Keratinocyte (primary cell): ENCODE measurements at regions not wholly inside any gene's neighbourhood (a gene's known extent, or its start where the extent isn't known, plus 50 kb on each side); places are given as distances from the start of the nearest gene placed in this dataset.

Experiments
- DNase-seq: peaks from one replicate; pipeline ENCODE4 v3.0.0-alpha.2; 2011; ENCODE audit warnings: low read depth, missing footprints, low spot score
- FAIRE-seq: peaks from 2 replicates; lab custom pipeline; 2011; peaks lifted over from hg19 to GRCh38; lab: Jason Lieb, UNC
- H2AFZ ChIP-seq: 2 replicates; pipeline ENCODE4 v1.6.0; 2012; ENCODE audit warnings: low read length, control low read depth, inconsistent platforms; ENCODE audit not compliant: control insufficient read depth
- H3K27ac ChIP-seq: 2 replicates; pipeline ENCODE4 v1.5.1; 2011; ENCODE audit warnings: low read length; ENCODE audit not compliant: control insufficient read depth, insufficient read depth
- H3K27me3 ChIP-seq: 3 replicates; pipeline ENCODE4 v1.6.0; 2011; ENCODE audit warnings: low read length; ENCODE audit not compliant: control insufficient read depth, insufficient read depth; ENCODE audit errors: extremely low read depth
- H3K36me3 ChIP-seq, 2 experiments: 2 replicates in 1 of 2; 3 replicates in 1 of 2; pipeline ENCODE4 v1.5.1; 2011; ENCODE audit warnings: low read length in 2 of 2, mild to moderate bottlenecking in 1 of 2; ENCODE audit not compliant: control insufficient read depth in 2 of 2, insufficient read depth in 2 of 2; ENCODE audit errors: extremely low read depth in 1 of 2
- H3K4me1 ChIP-seq: 3 replicates; pipeline ENCODE4 v1.5.1; 2011; ENCODE audit warnings: low read length; ENCODE audit not compliant: control insufficient read depth, insufficient read depth; ENCODE audit errors: extremely low read depth
- H3K4me2 ChIP-seq: 3 replicates; pipeline ENCODE4 v1.6.0; 2011; ENCODE audit warnings: low read depth, low read length; ENCODE audit not compliant: control insufficient read depth, insufficient read depth; ENCODE audit errors: extremely low read depth
- H3K4me3 ChIP-seq, 3 experiments: fragments of 200-600 bp in 1 of 3; sonication (generic) in 1 of 3; 2 replicates in 2 of 3; 3 replicates in 1 of 3; pipeline ENCODE4 v1.5.1; 2011 to 2016; ENCODE audit warnings: low read length in 3 of 3, mild to moderate bottlenecking in 3 of 3, control low read depth in 2 of 3, inconsistent platforms in 1 of 3, low read depth in 1 of 3, mixed read lengths in 1 of 3, mixed run types in 1 of 3, moderate library complexity in 1 of 3; ENCODE audit not compliant: control insufficient read depth in 2 of 3, insufficient read depth in 2 of 3; ENCODE audit errors: extremely low read depth in 1 of 3
- H3K79me2 ChIP-seq: 2 replicates; pipeline ENCODE4 v1.6.0; 2012; ENCODE audit warnings: low read length; ENCODE audit not compliant: control insufficient read depth, insufficient read depth
- H3K9ac ChIP-seq: 3 replicates; pipeline ENCODE4 v1.6.0; 2011; ENCODE audit warnings: low read length; ENCODE audit not compliant: control insufficient read depth, insufficient read depth; ENCODE audit errors: extremely low read depth
- H3K9me1 ChIP-seq: 3 replicates; pipeline ENCODE4 v1.6.0; 2011; ENCODE audit warnings: low read length; ENCODE audit not compliant: control insufficient read depth, insufficient read depth; ENCODE audit errors: extremely low read depth
- H3K9me3 ChIP-seq: 2 replicates; pipeline ENCODE4 v1.5.1; 2012; ENCODE audit warnings: low read depth, low read length; ENCODE audit not compliant: control insufficient read depth
- H4K20me1 ChIP-seq: 3 replicates; pipeline ENCODE4 v1.6.0; 2011; ENCODE audit warnings: low read length; ENCODE audit not compliant: control insufficient read depth, insufficient read depth; ENCODE audit errors: extremely low read depth
- EZH2 ChIP-seq: IDR thresholded peaks from one replicate; pipeline ENCODE4 v1.6.1; 2012; ENCODE audit warnings: inconsistent platforms, mild to moderate bottlenecking, low read length, moderate library complexity
- dilution Hi-C: fragments of 300-500 bp; cut with MboI; formaldehyde crosslinking; loops from one replicate; pipeline ENCODE4 v1.7.0; 2020; ENCODE audit warnings: low sequenced_read_pairs; ENCODE audit not compliant: extremely low pct_ligation_motif_present
- TF ChIP-seq, protein P1 (sequence below), 3 experiments: IDR thresholded peaks in 1 of 3; conservative IDR thresholded peaks in 1 of 3; optimal IDR thresholded peaks in 1 of 3; 2 replicates in 2 of 3; 3 replicates in 1 of 3; pipeline versions ENCODE3 to v1.5.1; 2011; ENCODE audit warnings: low read length in 3 of 3, mild to moderate bottlenecking in 3 of 3, moderate library complexity in 2 of 3, control low read depth in 1 of 3, inconsistent platforms in 1 of 3; ENCODE audit not compliant: insufficient read depth in 2 of 3; ENCODE audit errors: extremely low read depth in 1 of 3

DNA sequence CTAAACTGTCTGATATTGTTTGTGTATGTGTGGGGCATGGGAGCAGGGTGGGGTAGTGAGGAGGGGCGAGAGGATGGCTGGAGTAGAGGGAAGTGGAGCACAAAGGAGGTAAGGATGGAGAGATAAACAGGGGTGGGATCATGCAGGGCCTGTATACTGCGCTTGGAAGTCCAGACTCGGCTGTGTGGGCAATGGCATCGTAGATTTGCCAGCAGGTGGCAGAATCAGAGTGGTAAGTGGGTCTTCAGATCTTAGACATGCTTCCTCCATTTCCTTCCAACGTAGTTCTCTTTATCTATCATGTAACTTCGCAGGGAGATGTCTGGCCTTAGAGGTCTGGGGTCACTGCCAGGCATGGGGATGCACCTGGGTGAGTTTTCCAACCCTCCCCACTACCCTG, 155.5 kb downstream of the PDGFRA start:
- FAIRE-seq (peak; percentile 34), DNase-seq (no peak)
- Histone ChIP-seq H2AFZ (no peak overlapping the region), H3K4me1 (no peaks in the 10 kb centered on the region), H3K9me1 (no peaks in the 10 kb centered on the region), H3K9me3 (no peaks in the 10 kb centered on the region), H3K79me2 (no peaks in the 10 kb centered on the region), H3K36me3 (no peaks in the 10 kb centered on the region), H4K20me1 (no peaks in the 10 kb centered on the region), H3K27me3 (no peaks in the 10 kb centered on the region), H3K27ac (no peak overlapping the region), H3K4me3 (no peak overlapping the region), H3K9ac (no peak overlapping the region), H3K4me2 (no peak overlapping the region)
- no peak for TF ChIP-seq EZH2
- TF ChIP-seq, protein P1, sequence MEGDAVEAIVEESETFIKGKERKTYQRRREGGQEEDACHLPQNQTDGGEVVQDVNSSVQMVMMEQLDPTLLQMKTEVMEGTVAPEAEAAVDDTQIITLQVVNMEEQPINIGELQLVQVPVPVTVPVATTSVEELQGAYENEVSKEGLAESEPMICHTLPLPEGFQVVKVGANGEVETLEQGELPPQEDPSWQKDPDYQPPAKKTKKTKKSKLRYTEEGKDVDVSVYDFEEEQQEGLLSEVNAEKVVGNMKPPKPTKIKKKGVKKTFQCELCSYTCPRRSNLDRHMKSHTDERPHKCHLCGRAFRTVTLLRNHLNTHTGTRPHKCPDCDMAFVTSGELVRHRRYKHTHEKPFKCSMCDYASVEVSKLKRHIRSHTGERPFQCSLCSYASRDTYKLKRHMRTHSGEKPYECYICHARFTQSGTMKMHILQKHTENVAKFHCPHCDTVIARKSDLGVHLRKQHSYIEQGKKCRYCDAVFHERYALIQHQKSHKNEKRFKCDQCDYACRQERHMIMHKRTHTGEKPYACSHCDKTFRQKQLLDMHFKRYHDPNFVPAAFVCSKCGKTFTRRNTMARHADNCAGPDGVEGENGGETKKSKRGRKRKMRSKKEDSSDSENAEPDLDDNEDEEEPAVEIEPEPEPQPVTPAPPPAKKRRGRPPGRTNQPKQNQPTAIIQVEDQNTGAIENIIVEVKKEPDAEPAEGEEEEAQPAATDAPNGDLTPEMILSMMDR (optimal IDR thresholded peaks at IDR 0.05 in 1 of 3, IDR thresholded peaks at IDR 0.05 in 1 of 3, conservative IDR thresholded peaks at IDR 0.05 in 1 of 3; ENCODE audit: extremely low read depth in 1 of 3, insufficient read depth in 2 of 3, low read length in 3 of 3), result peak; percentile 50 to 80 (median 70)
- dilution Hi-C loops, result no loop called here

DNA sequence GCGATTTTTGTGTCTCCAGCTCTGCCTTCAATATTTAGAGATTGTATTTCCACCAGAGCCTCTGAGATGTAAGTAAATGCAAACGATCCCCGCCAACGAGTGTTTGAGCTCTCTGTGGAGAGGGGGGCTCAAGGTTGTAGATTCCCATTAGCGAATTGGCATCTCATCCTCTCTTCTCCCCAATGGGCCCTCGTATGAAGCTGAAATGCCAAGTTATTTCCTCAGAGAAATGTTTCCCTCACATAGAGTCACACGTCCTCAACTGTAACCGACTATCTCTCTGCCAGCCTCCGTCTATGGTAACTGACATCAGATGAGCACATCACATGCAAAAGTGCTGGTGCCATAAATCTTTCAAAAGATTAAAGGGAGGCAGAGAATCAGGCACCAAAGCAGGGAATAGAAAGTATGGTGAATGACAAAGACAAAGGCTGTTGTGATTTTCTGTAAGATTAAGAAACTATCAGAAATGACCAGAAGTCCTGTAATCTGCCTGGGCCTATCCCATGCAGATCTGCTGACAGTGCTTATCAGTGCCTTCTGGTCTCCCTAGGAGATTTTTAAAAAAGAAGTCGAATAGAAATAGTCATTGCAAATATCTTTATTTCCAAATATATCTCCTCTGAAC, 157.1 kb downstream of the PDGFRA start:
- Histone ChIP-seq H3K9me1 (no peaks in the 10 kb centered on the region), H2AFZ (no peak overlapping the region), H3K27ac (no peak overlapping the region), H3K27me3 (no peaks in the 10 kb centered on the region), H3K79me2 (no peaks in the 10 kb centered on the region), H3K4me3 (no peak overlapping the region), H3K9me3 (no peaks in the 10 kb centered on the region), H3K36me3 (no peaks in the 10 kb centered on the region), H3K4me1 (no peaks in the 10 kb centered on the region), H3K9ac (no peak overlapping the region), H4K20me1 (no peaks in the 10 kb centered on the region), H3K4me2 (no peak overlapping the region)
- dilution Hi-C loops, result no loop called here
- TF ChIP-seq, protein P1 (optimal IDR thresholded peaks at IDR 0.05 in 1 of 3, IDR thresholded peaks at IDR 0.05 in 1 of 3, conservative IDR thresholded peaks at IDR 0.05 in 1 of 3; ENCODE audit: extremely low read depth in 1 of 3, insufficient read depth in 2 of 3, low read length in 3 of 3), result no peak
- TF ChIP-seq EZH2, result no peak
- FAIRE-seq (no peak), DNase-seq (no peak)
